Lower lobe of right lung (tissue), 2 donors: ENCODE measurements at regions not wholly inside any gene's neighbourhood (a gene's known extent, or its start where the extent isn't known, plus 50 kb on each side); places are given as distances from the start of the nearest gene placed in this dataset.

Source experiments
- ATAC-seq, 2 donors: fragments of 200-7000 bp; cut with Tn5 transposase; one replicate each; pipeline ENCODE4 v1.9.1; 2020 to 2022; ENCODE audit warnings: mild to moderate bottlenecking in 2 of 2, moderate library complexity in 2 of 2
- DNase-seq: peaks from one replicate; pipeline ENCODE4 v3.0.0-alpha.2; 2020
- H3K27ac ChIP-seq: fragments of 200-600 bp; one replicate; pipeline ENCODE4 v1.8.0; 2022
- H3K27me3 ChIP-seq: fragments of 200-600 bp; one replicate; pipeline ENCODE4 v1.8.0; 2022; ENCODE audit warnings: low read depth
- H3K36me3 ChIP-seq: fragments of 200-600 bp; one replicate; pipeline ENCODE4 v1.8.0; 2022; ENCODE audit warnings: mild to moderate bottlenecking
- H3K4me1 ChIP-seq: fragments of 200-600 bp; one replicate; pipeline ENCODE4 v1.8.0; 2022
- H3K4me3 ChIP-seq: fragments of 200-600 bp; one replicate; pipeline ENCODE4 v1.8.0; 2022; ENCODE audit warnings: mild to moderate bottlenecking
- H3K9me3 ChIP-seq: fragments of 200-600 bp; one replicate; pipeline ENCODE4 v1.8.0; 2022
- CTCF ChIP-seq: fragments of 200-600 bp; IDR thresholded peaks from one replicate; pipeline ENCODE4 v1.8.0; 2022; ENCODE audit warnings: antibody characterized with exemption, mild to moderate bottlenecking
- intact Hi-C: fragments of 100-400 bp; cut with DNase I; formaldehyde crosslinking; loops from one replicate; pipeline ENCODE4 v1.11.0; 2022
- donor health status: DM: no; HTN: yes; CAD: no; lungs with severe emphysema.

- Histone ChIP-seq H3K4me3 (no peak overlapping the region), H3K9me3 (no peaks in the 10 kb centered on the region), H3K36me3 (no peaks in the 10 kb centered on the region), H3K4me1 (no peaks in the 10 kb centered on the region), H3K27ac (no peak overlapping the region), H3K27me3 (no peaks in the 10 kb centered on the region)
- intact Hi-C loops: no loop called here
- no peak for ATAC-seq
- TF ChIP-seq CTCF: no peak
- no peak for DNase-seq
These were observed 141.8 kb upstream of the PRDX4 start for GRCh38 chrX:23525531-23525930.

GRCh38 chrX:23540532-23540931, 126.8 kb upstream of the PRDX4 start:
- no peak for TF ChIP-seq CTCF
- no peak for ATAC-seq
- Histone ChIP-seq H3K27ac (no peak overlapping the region), H3K4me3 (no peak overlapping the region), H3K9me3 (no peaks in the 10 kb centered on the region), H3K27me3 (no peaks in the 10 kb centered on the region), H3K4me1 (no peaks in the 10 kb centered on the region), H3K36me3 (no peaks in the 10 kb centered on the region)
- no peak for DNase-seq
- intact Hi-C loops: no loop called here

GRCh38 chrX:23548164-23548563, 119.1 kb upstream of the PRDX4 start:
- no peak for TF ChIP-seq CTCF
- Histone ChIP-seq H3K36me3 (no peaks in the 10 kb centered on the region), H3K4me1 (no peaks in the 10 kb centered on the region), H3K4me3 (no peak overlapping the region), H3K27me3 (no peaks in the 10 kb centered on the region), H3K9me3 (no peaks in the 10 kb centered on the region), H3K27ac (no peak overlapping the region)
- DNase-seq (no peak), ATAC-seq (no peak)
- intact Hi-C loops: no loop called here

- DNase-seq (no peak), ATAC-seq (no peak)
- intact Hi-C loops: no loop called here
- no peaks in the 10 kb centered on the region for H3K4me1 ChIP-seq
- TF ChIP-seq CTCF: no peak
- H3K4me3 ChIP-seq: no peak overlapping the region
- no peaks in the 10 kb centered on the region for H3K36me3 ChIP-seq
- H3K27me3 ChIP-seq: no peaks in the 10 kb centered on the region
- no peaks in the 10 kb centered on the region for H3K9me3 ChIP-seq
- H3K27ac ChIP-seq: no peak overlapping the region
These were observed 115.0 kb upstream of the PRDX4 start for GRCh38 chrX:23552303-23552702.

- no peaks in the 10 kb centered on the region for H3K9me3 ChIP-seq
- peak; percentile 33 for TF ChIP-seq CTCF
- no peak for DNase-seq
- intact Hi-C loops: no loop called here
- H3K4me1 ChIP-seq: no peaks in the 10 kb centered on the region
- peak in 1 of 2 donors; percentile 45 for ATAC-seq
- no peaks in the 10 kb centered on the region for H3K36me3 ChIP-seq
- H3K27ac ChIP-seq: no peak overlapping the region
- no peak overlapping the region for H3K4me3 ChIP-seq
- no peaks in the 10 kb centered on the region for H3K27me3 ChIP-seq
These were observed 113.0 kb upstream of the PRDX4 start for GRCh38 chrX:23554304-23554703.

- Histone ChIP-seq H3K4me3 (no peak overlapping the region), H3K27me3 (no peaks in the 10 kb centered on the region), H3K9me3 (no peaks in the 10 kb centered on the region), H3K36me3 (no peaks in the 10 kb centered on the region), H3K4me1 (no peaks in the 10 kb centered on the region), H3K27ac (no peak overlapping the region)
- no peak for TF ChIP-seq CTCF
- ATAC-seq: no peak
- no peak for DNase-seq
- intact Hi-C loops: no loop called here
These were observed 110.2 kb upstream of the PRDX4 start for GRCh38 chrX:23557070-23557469.
